Testis (tissue), 2 donors: ENCODE measurements at regions not wholly inside any gene's neighbourhood (a gene's known extent, or its start where the extent isn't known, plus 50 kb on each side); places are given as distances from the start of the nearest gene placed in this dataset.

Experiments used
- DNase-seq: peaks from one replicate; pipeline ENCODE4 v3.0.0-alpha.2; 2019
- H3K27ac ChIP-seq, 2 donors: fragments of 200-600 bp; sonication (generic); one replicate each; pipeline ENCODE4 v1.5.1; 2019
- H3K27me3 ChIP-seq: fragments of 200-600 bp; sonication (generic); one replicate; pipeline ENCODE4 v1.5.1; 2019
- H3K36me3 ChIP-seq: fragments of 200-600 bp; sonication (generic); one replicate; pipeline ENCODE4 v1.5.1; 2017; ENCODE audit warnings: low read depth; ENCODE audit errors: missing control alignments
- H3K4me1 ChIP-seq: fragments of 200-600 bp; sonication (generic); one replicate; pipeline ENCODE4 v1.5.1; 2019
- H3K4me3 ChIP-seq, 2 donors: fragments of 200-600 bp; sonication (generic); one replicate each; pipeline ENCODE4 v1.5.1; 2017 to 2019
- H3K9me3 ChIP-seq: fragments of 200-600 bp; sonication (generic); one replicate; pipeline ENCODE4 v1.5.1; 2017
- POLR2A ChIP-seq: fragments of 450-650 bp; IDR thresholded peaks from one replicate; pipeline ENCODE4 v1.6.1; 2017; ENCODE audit warnings: antibody characterized with exemption, mild to moderate bottlenecking, moderate library complexity
- WGBS, 2 donors: methylation state at CpG; one replicate each; pipeline ENCODE4 v1.1.5; 2018; 5-methylcytosine and 5-hydroxymethylcytosine counted together
- intact Hi-C: fragments of 100-400 bp; cut with DNase I; formaldehyde crosslinking; loops from one replicate; pipeline ENCODE4 v1.15.1; 2023; ENCODE audit warnings: low total_unique reads
- TF ChIP-seq, protein P1 (sequence below), 3 experiments: fragments of 450-650 bp in 2 of 3; fragments of 200-600 bp in 1 of 3; sonication (generic) in 1 of 3; IDR thresholded peaks; one replicate each; pipeline ENCODE4 v1.5.1; 2016 to 2019; ENCODE audit warnings: antibody characterized with exemption in 3 of 3, mild to moderate bottlenecking in 2 of 3, moderate library complexity in 1 of 3

GRCh38 chr12:92535961-92536360, 166.8 kb upstream of the PLEKHG7 start:
- intact Hi-C loops, result no loop called here
- TF ChIP-seq POLR2A, result no peak
- TF ChIP-seq, protein P1, sequence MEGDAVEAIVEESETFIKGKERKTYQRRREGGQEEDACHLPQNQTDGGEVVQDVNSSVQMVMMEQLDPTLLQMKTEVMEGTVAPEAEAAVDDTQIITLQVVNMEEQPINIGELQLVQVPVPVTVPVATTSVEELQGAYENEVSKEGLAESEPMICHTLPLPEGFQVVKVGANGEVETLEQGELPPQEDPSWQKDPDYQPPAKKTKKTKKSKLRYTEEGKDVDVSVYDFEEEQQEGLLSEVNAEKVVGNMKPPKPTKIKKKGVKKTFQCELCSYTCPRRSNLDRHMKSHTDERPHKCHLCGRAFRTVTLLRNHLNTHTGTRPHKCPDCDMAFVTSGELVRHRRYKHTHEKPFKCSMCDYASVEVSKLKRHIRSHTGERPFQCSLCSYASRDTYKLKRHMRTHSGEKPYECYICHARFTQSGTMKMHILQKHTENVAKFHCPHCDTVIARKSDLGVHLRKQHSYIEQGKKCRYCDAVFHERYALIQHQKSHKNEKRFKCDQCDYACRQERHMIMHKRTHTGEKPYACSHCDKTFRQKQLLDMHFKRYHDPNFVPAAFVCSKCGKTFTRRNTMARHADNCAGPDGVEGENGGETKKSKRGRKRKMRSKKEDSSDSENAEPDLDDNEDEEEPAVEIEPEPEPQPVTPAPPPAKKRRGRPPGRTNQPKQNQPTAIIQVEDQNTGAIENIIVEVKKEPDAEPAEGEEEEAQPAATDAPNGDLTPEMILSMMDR (IDR thresholded peaks at IDR 0.05), result no peak
- Histone ChIP-seq H3K4me1 (no peaks in the 10 kb centered on the region), H3K27ac (no peak overlapping the region), H3K36me3 (no peaks in the 10 kb centered on the region), H3K9me3 (no peaks in the 10 kb centered on the region), H3K27me3 (no peaks in the 10 kb centered on the region), H3K4me3 (no peak overlapping the region)
- DNase-seq, result no peak
- WGBS, 2 donors, result 86 to 95% methylated on average over 3 of the region's 3 CpGs

DNA sequence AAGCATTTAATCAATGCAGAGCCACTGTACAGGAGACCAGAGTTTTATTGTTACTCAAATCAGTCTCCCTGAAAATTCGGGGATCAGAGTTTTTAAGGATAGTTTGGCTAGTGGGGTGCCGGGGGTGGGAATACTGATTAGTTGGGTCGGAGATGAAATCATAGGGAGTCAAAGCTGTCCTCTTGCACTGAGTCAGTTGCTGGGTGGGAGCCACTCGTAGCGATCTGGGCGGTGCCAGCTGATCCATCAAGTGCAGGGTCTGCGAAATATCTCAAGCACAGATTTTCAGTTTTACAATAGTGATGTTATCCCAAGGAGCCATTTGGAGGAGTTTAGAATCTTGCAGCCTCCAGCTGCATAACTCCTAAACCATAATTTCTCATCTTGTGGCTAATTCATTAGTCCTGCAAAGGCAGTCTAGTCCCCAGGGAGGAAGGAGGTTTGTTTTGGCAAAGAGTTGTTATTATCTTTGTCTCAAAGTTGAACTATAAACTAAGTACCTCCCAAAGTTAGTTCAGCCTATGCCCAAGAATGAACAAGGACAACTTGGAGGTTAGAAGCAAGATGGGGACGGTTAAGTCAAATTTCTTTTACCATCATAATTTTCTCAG, 169.4 kb upstream of the PLEKHG7 start:
- no peak overlapping the region for H3K4me3 ChIP-seq
- DNase-seq, result no peak
- WGBS, 2 donors, result 56 to 75% methylated on average over 8 of the region's 8 CpGs
- no peaks in the 10 kb centered on the region for H3K36me3 ChIP-seq
- H3K27me3 ChIP-seq, result no peaks in the 10 kb centered on the region
- H3K4me1 ChIP-seq, result no peaks in the 10 kb centered on the region
- intact Hi-C loops, result no loop called here
- no peak overlapping the region for H3K27ac ChIP-seq
- no peaks in the 10 kb centered on the region for H3K9me3 ChIP-seq
- TF ChIP-seq, protein P1 (IDR thresholded peaks at IDR 0.05), result no peak
- TF ChIP-seq POLR2A, result no peak

DNA sequence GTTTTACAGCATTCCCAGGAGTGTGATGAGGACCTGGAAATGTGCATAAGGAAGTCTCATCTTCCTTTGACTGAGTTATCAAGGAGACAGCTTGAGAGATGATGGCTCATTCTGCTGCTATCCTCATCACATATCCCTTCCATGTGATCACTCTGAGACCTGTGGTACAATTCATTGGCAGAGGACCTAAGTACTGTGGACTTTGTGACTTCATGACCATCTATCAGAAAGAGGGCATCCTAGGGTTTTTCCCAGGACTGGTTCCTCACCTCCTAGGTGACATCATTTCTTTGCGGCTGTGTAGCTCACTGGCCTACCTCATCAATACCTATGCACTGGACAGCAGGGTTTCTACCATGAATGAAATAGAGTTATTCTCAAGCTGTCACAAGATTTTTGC, 172.1 kb upstream of the PLEKHG7 start:
- no peak for DNase-seq
- no peak overlapping the region for H3K4me3 ChIP-seq
- H3K27me3 ChIP-seq, result no peaks in the 10 kb centered on the region
- intact Hi-C loops, result no loop called here
- H3K4me1 ChIP-seq, result no peaks in the 10 kb centered on the region
- no peak for TF ChIP-seq POLR2A
- TF ChIP-seq, protein P1 (IDR thresholded peaks at IDR 0.05), result no peak
- WGBS, 2 donors, result 76 to 94% methylated on average over 1 of the region's 1 CpG
- no peaks in the 10 kb centered on the region for H3K9me3 ChIP-seq
- H3K27ac ChIP-seq, result no peak overlapping the region
- H3K36me3 ChIP-seq, result no peaks in the 10 kb centered on the region

- H3K9me3 ChIP-seq, result no peaks in the 10 kb centered on the region
- no peak for TF ChIP-seq POLR2A
- TF ChIP-seq, protein P1 (IDR thresholded peaks at IDR 0.05), result no peak
- DNase-seq, result no peak
- H3K27me3 ChIP-seq, result no peaks in the 10 kb centered on the region
- no peak overlapping the region for H3K4me3 ChIP-seq
- no peaks in the 10 kb centered on the region for H3K36me3 ChIP-seq
- intact Hi-C loops, result no loop called here
- H3K27ac ChIP-seq, result no peak overlapping the region
- no peaks in the 10 kb centered on the region for H3K4me1 ChIP-seq
Measured at GRCh38 chr12:92529944-92530343, 172.8 kb upstream of the PLEKHG7 start.

- DNase-seq, result no peak
- Histone ChIP-seq H3K27me3 (no peaks in the 10 kb centered on the region), H3K4me1 (no peaks in the 10 kb centered on the region), H3K4me3 (no peak overlapping the region), H3K9me3 (no peaks in the 10 kb centered on the region), H3K27ac (no peak overlapping the region), H3K36me3 (no peaks in the 10 kb centered on the region)
- 93 to 95% methylated on average over 3 of the region's 3 CpGs for WGBS, 2 donors
- intact Hi-C loops, result no loop called here
- TF ChIP-seq, protein P1 (IDR thresholded peaks at IDR 0.05), result no peak
Measured at GRCh38 chr12:92528586-92528985, 174.2 kb upstream of the PLEKHG7 start.
